ENCODE measurements at regions not wholly inside any gene's neighbourhood (a gene's known extent, or its start where the extent isn't known, plus 50 kb on each side); places are given as distances from the start of the nearest gene placed in this dataset.
A peak's percentile ranks its signal among the peaks of the same experiment; 100 is the strongest.

GRCh38 chr5:125010356-125010755, 263.9 kb upstream of the ZNF608 start:
- H3K4me1 Mint-ChIP-seq (ENCODE audit: low read depth, unreplicated experiment), result peaks cover 21% of the 10 kb centered on the region
- peaks cover 53% of the 10 kb centered on the region for H3K4me1 ChIP-seq
- BruUV-seq (replicated peaks), result no TSS peak
- CTCF ChIA-PET, result no interaction called here
- POLR2A ChIA-PET, result no interaction called here
- no peak for DNase-seq
- H3K36me3 ChIP-seq (ENCODE audit: control insufficient read depth, insufficient read depth, low read length), result no peaks in the 10 kb centered on the region; the same call in 1 of the 2 replicates
- H3K36me3 Mint-ChIP-seq (ENCODE audit: insufficient read depth, unreplicated experiment), result no peaks in the 10 kb centered on the region
- TF ChIP-seq CTCF (IDR thresholded peaks at IDR 0.05; ENCODE audit: insufficient read depth in 1 of 2, low read depth in 1 of 2, low read length in 1 of 2, severe bottlenecking in 1 of 2, unreplicated experiment in 1 of 2), result no peak
- H3K27me3 Mint-ChIP-seq (ENCODE audit: insufficient read depth, unreplicated experiment), result no peaks in the 10 kb centered on the region
- peak overlapping the region; percentile 83 for H3K27ac Mint-ChIP-seq (ENCODE audit: unreplicated experiment)
- H3K9me3 ChIP-seq, result no peaks in the 10 kb centered on the region
- intact Hi-C loops (cut with micrococcal nuclease; ENCODE audit: unreplicated experiment), result loop anchor here (5.0 to 10.0 kb wide), 6 partner anchors 263 to 654 kb away; partner anchors contain the start of gene ZNF608
- no peaks in the 10 kb centered on the region for H3K27me3 ChIP-seq (replicated peaks; ENCODE audit: control insufficient read depth, insufficient read depth, low read length)
- H3K9me3 Mint-ChIP-seq (ENCODE audit: unreplicated experiment), result peaks cover 10% of the 10 kb centered on the region
- peak overlapping the region; percentile 48 for H3K4me3 Mint-ChIP-seq (ENCODE audit: unreplicated experiment)
- H3K4me3 ChIP-seq (ENCODE audit: low read depth, low read length), result no peak overlapping the region

- Mint-ChIP-seq H3K27ac (ENCODE audit: unreplicated experiment) (peak overlapping the region; percentile 83), H3K9me3 (ENCODE audit: unreplicated experiment) (peaks cover 10% of the 10 kb centered on the region), H3K27me3 (ENCODE audit: insufficient read depth, unreplicated experiment) (no peaks in the 10 kb centered on the region), H3K4me1 (ENCODE audit: low read depth, unreplicated experiment) (peaks cover 20% of the 10 kb centered on the region), H3K4me3 (ENCODE audit: unreplicated experiment) (peak overlapping the region; percentile 36), H3K36me3 (ENCODE audit: insufficient read depth, unreplicated experiment) (no peaks in the 10 kb centered on the region)
- Histone ChIP-seq H3K4me3 (ENCODE audit: low read depth, low read length) (no peak overlapping the region), H3K9me3 (no peaks in the 10 kb centered on the region), H3K4me1 (peaks cover 60% of the 10 kb centered on the region), H3K27me3 (replicated peaks; ENCODE audit: control insufficient read depth, insufficient read depth, low read length) (no peaks in the 10 kb centered on the region), H3K36me3 (ENCODE audit: control insufficient read depth, insufficient read depth, low read length) (no peaks in the 10 kb centered on the region; the same call in 1 of the 2 replicates)
- peak in 1 of 2 experiments; percentile 4 for TF ChIP-seq CTCF (IDR thresholded peaks at IDR 0.05; ENCODE audit: insufficient read depth in 1 of 2, low read depth in 1 of 2, low read length in 1 of 2, severe bottlenecking in 1 of 2, unreplicated experiment in 1 of 2)
- intact Hi-C loops (cut with micrococcal nuclease; ENCODE audit: unreplicated experiment), result loop anchor here (1.0 to 10.0 kb wide), 9 partner anchors 15 to 654 kb away; partner anchors contain the start of gene ZNF608
- DNase-seq, result no peak
- BruUV-seq (replicated peaks), result no TSS peak
- ChIA-PET POLR2A (interaction anchor here (0.7 kb wide), 1 partner anchor 350 kb away, joined by 4 read pairs; no protein-coding TSS in a partner anchor), CTCF (no interaction called here)
Observed at GRCh38 chr5:125011014-125011413, 264.6 kb upstream of the ZNF608 start.

GRCh38 chr5:125011419-125011818, 265.0 kb upstream of the ZNF608 start:
- no peaks in the 10 kb centered on the region for H3K9me3 ChIP-seq
- H3K4me1 Mint-ChIP-seq (ENCODE audit: low read depth, unreplicated experiment), result peaks cover 16% of the 10 kb centered on the region
- peaks cover 10% of the 10 kb centered on the region for H3K9me3 Mint-ChIP-seq (ENCODE audit: unreplicated experiment)
- H3K36me3 ChIP-seq (ENCODE audit: control insufficient read depth, insufficient read depth, low read length), result no peaks in the 10 kb centered on the region; the same call in 1 of the 2 replicates
- intact Hi-C loops (cut with micrococcal nuclease; ENCODE audit: unreplicated experiment), result loop anchor here (1.0 to 10.0 kb wide), 9 partner anchors 15 to 653 kb away; partner anchors contain the start of gene ZNF608
- ChIA-PET CTCF (interaction anchor here (0.6 kb wide), 1 partner anchor 14 kb away, joined by 3 read pairs; no protein-coding TSS in a partner anchor), POLR2A (interaction anchor here (0.7 to 3.0 kb wide), 4 partner anchors 15 to 350 kb away, joined by 3 to 10 read pairs (median 6); no protein-coding TSS in a partner anchor)
- H3K4me3 ChIP-seq (ENCODE audit: low read depth, low read length), result no peak overlapping the region
- H3K36me3 Mint-ChIP-seq (ENCODE audit: insufficient read depth, unreplicated experiment), result no peaks in the 10 kb centered on the region
- no peaks in the 10 kb centered on the region for H3K27me3 Mint-ChIP-seq (ENCODE audit: insufficient read depth, unreplicated experiment)
- H3K4me1 ChIP-seq, result peaks cover 64% of the 10 kb centered on the region
- DNase-seq, result peak; percentile 67 to 81
- H3K27me3 ChIP-seq (replicated peaks; ENCODE audit: control insufficient read depth, insufficient read depth, low read length), result no peaks in the 10 kb centered on the region
- peak overlapping the region; percentile 36 for H3K4me3 Mint-ChIP-seq (ENCODE audit: unreplicated experiment)
- TF ChIP-seq CTCF (IDR thresholded peaks at IDR 0.05; ENCODE audit: insufficient read depth in 1 of 2, low read depth in 1 of 2, low read length in 1 of 2, severe bottlenecking in 1 of 2, unreplicated experiment in 1 of 2), result no peak
- H3K27ac Mint-ChIP-seq (ENCODE audit: unreplicated experiment), result peak overlapping the region; percentile 83
- BruUV-seq (replicated peaks), result no TSS peak
